Suprapubic skin (tissue), 3 donors: ENCODE measurements at regions not wholly inside any gene's neighbourhood (a gene's known extent, or its start where the extent isn't known, plus 50 kb on each side); places are given as distances from the start of the nearest gene placed in this dataset.

ENCODE experiments used
- POLR2A ChIP-seq, 2 donors: fragments of 450-650 bp; IDR thresholded peaks; one replicate each; pipeline ENCODE4 v1.6.1; 2017; ENCODE audit warnings: antibody characterized with exemption in 2 of 2, mild to moderate bottlenecking in 2 of 2, moderate library complexity in 2 of 2
- TF ChIP-seq, protein P1 (sequence below), 2 donors: fragments of 200-600 bp in 1 of 2; fragments of 450-650 bp in 1 of 2; sonication (generic) in 1 of 2; IDR thresholded peaks; one replicate each; pipeline ENCODE4 v1.5.1; 2016 to 2019; ENCODE audit warnings: antibody characterized with exemption in 2 of 2, mild to moderate bottlenecking in 1 of 2, moderate library complexity in 1 of 2

DNA sequence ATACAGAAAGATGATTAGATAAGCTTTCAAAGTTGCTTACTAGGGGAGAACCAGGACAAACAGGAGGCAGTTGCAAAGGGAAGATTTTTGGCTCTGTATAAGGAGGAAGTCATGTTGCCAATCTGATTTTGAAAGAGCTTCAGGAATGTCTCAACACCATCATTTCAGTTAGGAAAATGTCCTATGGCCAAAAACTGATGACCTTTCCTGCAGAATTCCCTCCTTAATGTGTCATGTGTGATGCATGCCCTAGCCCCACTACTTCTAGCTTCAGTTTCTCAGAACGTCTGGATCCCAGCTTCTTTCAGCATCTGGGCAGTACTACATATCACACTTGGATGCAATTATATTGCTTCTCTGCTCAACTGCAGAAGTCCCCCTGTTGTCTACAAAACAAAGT lies 211.5 kb upstream of the NREP start:
- TF ChIP-seq, protein P1, sequence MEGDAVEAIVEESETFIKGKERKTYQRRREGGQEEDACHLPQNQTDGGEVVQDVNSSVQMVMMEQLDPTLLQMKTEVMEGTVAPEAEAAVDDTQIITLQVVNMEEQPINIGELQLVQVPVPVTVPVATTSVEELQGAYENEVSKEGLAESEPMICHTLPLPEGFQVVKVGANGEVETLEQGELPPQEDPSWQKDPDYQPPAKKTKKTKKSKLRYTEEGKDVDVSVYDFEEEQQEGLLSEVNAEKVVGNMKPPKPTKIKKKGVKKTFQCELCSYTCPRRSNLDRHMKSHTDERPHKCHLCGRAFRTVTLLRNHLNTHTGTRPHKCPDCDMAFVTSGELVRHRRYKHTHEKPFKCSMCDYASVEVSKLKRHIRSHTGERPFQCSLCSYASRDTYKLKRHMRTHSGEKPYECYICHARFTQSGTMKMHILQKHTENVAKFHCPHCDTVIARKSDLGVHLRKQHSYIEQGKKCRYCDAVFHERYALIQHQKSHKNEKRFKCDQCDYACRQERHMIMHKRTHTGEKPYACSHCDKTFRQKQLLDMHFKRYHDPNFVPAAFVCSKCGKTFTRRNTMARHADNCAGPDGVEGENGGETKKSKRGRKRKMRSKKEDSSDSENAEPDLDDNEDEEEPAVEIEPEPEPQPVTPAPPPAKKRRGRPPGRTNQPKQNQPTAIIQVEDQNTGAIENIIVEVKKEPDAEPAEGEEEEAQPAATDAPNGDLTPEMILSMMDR (IDR thresholded peaks at IDR 0.05), result no peak
- TF ChIP-seq POLR2A (IDR thresholded peaks at IDR 0.05), result no peak
